Lower leg skin (tissue), 4 donors: ENCODE measurements at regions not wholly inside any gene's neighbourhood (a gene's known extent, or its start where the extent isn't known, plus 50 kb on each side); places are given as distances from the start of the nearest gene placed in this dataset.

ENCODE experiments used
- DNase-seq, 2 donors: peaks; one replicate each; pipeline ENCODE4 v3.0.0-alpha.2; 2019; ENCODE audit warnings: low spot score in 2 of 2
- H3K4me3 ChIP-seq: fragments of 200-600 bp; sonication (generic); 2 replicates; pipeline ENCODE4 v1.5.1; 2017; ENCODE audit warnings: mild to moderate bottlenecking, low read depth; ENCODE audit not compliant: poor library complexity, severe bottlenecking
- POLR2A ChIP-seq, 2 donors: fragments of 450-650 bp; IDR thresholded peaks; one replicate each; pipeline ENCODE4 v1.6.1; 2016 to 2017; ENCODE audit warnings: antibody characterized with exemption in 2 of 2, mild to moderate bottlenecking in 1 of 2, moderate library complexity in 1 of 2
- WGBS, 2 donors: methylation state at CpG; one replicate each; pipeline ENCODE4 v1.1.5; 2018; 5-methylcytosine and 5-hydroxymethylcytosine counted together
- intact Hi-C: fragments of 100-400 bp; cut with DNase I; formaldehyde crosslinking; loops from one replicate; pipeline ENCODE4 v1.15.0; 2023; ENCODE audit warnings: low total_unique reads
- TF ChIP-seq, protein P1 (sequence below), 3 donors: fragments of 450-650 bp; IDR thresholded peaks; one replicate each; pipeline ENCODE4 v1.5.1; 2016; ENCODE audit warnings: antibody characterized with exemption in 3 of 3, mild to moderate bottlenecking in 3 of 3, moderate library complexity in 2 of 3

DNA sequence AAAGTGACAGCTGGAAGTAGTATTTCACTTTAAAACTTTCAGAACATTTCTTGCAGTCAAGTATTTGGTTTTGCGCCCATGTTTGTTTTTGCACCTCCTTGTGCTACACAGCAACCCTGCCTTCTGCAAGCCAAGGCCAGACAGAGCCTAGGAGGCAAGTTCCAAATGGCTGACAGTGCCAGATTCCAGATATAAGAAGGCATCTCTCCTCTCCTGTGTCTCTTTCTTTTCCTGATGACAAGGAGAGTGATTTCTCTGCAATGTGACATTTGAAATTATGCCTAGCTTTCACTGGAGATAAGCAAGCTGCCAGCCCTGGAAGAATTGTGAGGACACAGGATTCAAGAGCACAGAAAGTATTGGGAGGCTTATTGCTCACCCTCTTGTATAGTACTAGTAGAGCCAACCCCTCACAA lies 149.1 kb upstream of the TENT5A start:
- no peak for DNase-seq
- WGBS, 2 donors, result 26 to 38% methylated on average over 1 of the region's 1 CpG
- no peak for TF ChIP-seq POLR2A (IDR thresholded peaks at IDR 0.05)
- TF ChIP-seq, protein P1, sequence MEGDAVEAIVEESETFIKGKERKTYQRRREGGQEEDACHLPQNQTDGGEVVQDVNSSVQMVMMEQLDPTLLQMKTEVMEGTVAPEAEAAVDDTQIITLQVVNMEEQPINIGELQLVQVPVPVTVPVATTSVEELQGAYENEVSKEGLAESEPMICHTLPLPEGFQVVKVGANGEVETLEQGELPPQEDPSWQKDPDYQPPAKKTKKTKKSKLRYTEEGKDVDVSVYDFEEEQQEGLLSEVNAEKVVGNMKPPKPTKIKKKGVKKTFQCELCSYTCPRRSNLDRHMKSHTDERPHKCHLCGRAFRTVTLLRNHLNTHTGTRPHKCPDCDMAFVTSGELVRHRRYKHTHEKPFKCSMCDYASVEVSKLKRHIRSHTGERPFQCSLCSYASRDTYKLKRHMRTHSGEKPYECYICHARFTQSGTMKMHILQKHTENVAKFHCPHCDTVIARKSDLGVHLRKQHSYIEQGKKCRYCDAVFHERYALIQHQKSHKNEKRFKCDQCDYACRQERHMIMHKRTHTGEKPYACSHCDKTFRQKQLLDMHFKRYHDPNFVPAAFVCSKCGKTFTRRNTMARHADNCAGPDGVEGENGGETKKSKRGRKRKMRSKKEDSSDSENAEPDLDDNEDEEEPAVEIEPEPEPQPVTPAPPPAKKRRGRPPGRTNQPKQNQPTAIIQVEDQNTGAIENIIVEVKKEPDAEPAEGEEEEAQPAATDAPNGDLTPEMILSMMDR (IDR thresholded peaks at IDR 0.05), result no peak
- H3K4me3 ChIP-seq, result no peak overlapping the region
- intact Hi-C loops, result no loop called here

DNA sequence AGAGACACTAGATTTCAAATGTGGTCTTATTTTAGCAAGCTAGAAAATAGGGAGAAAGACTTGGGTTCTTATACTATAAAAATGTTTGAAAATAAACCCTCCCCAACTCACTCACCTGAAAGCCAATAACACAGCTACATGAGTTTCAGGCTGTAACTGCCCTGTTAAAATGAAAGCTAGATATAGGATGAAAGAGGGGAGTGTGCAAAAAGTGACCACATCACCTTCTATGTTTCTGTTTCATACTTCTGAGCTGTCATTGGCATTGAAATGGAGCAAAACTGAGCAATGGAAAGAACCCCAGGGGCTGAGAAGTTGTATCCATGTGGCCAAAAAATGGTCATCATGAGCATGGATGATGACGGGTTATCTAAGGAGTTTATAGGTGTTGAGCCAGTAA lies 148.1 kb upstream of the TENT5A start:
- TF ChIP-seq, protein P1 (IDR thresholded peaks at IDR 0.05), result no peak
- no peak for TF ChIP-seq POLR2A (IDR thresholded peaks at IDR 0.05)
- 88 to 94% methylated on average over 1 of the region's 1 CpG for WGBS, 2 donors
- intact Hi-C loops, result no loop called here
- no peak for DNase-seq
- H3K4me3 ChIP-seq, result no peak overlapping the region

DNA sequence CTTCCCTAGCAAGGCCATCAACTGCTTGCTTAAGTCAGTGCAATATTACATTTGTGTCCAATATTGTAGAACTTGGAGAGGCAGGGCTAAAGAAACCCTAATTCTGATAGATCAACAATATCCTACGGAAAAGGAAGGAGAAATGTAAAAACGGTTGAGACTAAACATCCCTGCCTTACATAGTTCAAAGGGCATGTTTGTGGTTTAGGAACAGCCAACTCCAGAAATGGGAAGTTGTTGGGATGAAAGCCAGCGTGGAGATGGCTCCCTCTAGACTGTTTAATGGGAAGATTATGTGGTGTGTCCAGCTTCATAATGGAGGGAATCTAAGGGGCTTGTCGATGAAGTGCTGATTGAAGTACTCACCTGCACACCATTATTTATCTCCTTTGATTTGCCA lies 145.3 kb upstream of the TENT5A start:
- TF ChIP-seq, protein P1 (IDR thresholded peaks at IDR 0.05), result no peak
- TF ChIP-seq POLR2A (IDR thresholded peaks at IDR 0.05), result no peak
- intact Hi-C loops, result no loop called here
- no peak for DNase-seq
- WGBS, 2 donors, result 63 to 65% methylated on average over 4 of the region's 4 CpGs
- no peak overlapping the region for H3K4me3 ChIP-seq

DNA sequence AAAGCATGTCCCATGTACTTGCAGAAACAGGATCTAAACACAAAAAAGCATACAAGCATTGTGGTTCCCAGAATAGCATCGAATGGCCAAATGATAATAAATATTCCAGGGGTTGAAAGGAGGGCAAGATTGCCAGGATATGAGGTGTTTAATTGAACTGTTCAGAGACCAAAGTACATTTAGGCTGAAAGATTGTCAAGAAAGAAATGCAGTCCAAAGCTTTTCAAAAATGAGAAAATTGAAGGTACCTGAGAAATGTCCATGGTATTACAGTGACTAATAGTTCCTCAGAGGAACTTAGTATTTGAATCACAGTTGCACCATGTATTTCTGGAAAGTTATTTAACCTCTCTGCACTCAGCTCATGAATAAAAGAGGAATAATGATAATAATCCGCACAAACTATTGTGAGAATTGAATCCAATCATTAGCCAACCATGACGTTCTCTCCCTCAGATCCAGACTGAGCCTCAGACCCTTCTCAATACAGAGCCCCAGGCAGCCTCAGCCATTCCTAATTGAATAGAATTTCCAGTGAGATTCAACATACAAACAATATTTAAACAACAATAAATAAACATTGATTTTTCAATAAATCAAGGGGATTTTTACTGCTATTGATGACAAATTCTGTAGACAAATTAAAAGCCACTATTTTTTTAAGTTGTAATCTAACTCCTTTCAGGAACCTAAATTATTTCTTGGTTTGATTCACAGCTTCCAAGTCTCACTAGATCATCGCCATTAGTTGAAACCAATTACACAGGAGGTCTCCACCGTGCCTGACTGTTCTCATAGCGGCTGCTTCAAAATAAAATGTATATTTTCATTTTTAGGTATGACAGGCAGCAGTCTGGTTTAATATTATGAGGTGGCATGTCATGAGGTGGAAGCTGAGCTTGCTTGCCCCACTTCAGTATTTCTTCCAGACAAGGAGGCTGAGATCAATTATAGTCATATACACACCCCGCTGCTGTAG lies 144.3 kb upstream of the TENT5A start:
- H3K4me3 ChIP-seq, result no peak overlapping the region
- no peak for DNase-seq
- intact Hi-C loops, result no loop called here
- WGBS, 2 donors, result 83% methylated on average over 7 of the region's 7 CpGs
- no peak for TF ChIP-seq POLR2A (IDR thresholded peaks at IDR 0.05)
- TF ChIP-seq, protein P1 (IDR thresholded peaks at IDR 0.05), result no peak

DNA sequence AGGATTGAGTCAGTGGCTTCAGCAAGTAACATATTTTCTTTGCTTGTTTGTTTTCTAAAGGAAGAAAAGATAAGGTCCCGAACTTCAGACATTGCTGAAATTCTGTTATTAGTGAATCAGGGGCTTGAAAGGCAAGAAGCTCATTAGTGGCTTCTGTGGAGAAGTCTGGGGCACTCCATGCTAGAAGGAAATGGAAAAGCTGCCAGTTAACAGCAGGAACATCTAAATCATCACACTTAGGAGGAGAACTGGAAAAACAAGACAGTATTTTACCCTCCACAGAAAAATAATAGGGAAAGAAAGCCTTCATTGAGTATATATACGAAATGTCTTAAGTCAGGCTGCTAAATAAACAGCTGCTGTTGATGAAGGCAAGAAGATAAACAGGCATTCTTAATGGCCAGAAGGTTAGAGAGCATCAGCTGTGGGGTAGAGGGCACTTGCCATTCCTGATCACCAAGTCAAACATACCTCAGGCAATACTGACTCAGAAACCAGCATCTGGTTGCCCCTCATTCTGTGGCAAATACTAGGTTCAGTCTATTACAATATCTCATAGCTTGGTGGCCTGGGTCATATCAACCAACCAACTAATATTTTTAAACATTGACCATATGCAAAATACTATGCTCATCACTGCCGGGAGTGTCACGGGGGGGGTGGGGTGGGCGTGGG lies 143.2 kb upstream of the TENT5A start:
- no peak for DNase-seq
- intact Hi-C loops, result no loop called here
- no peak overlapping the region for H3K4me3 ChIP-seq
- TF ChIP-seq, protein P1 (IDR thresholded peaks at IDR 0.05), result no peak
- no peak for TF ChIP-seq POLR2A (IDR thresholded peaks at IDR 0.05)
- WGBS, 2 donors, result 17 to 43% methylated on average over 5 of the region's 5 CpGs
